OCI-LY7 (cell line): ENCODE measurements at regions not wholly inside any gene's neighbourhood (a gene's known extent, or its start where the extent isn't known, plus 50 kb on each side); places are given as distances from the start of the nearest gene placed in this dataset.

Source experiments
- BruUV-seq: library from RNA; stranded (reverse); fragments of 400-500 nt; replicated peaks from 2 replicates; lab custom pipeline; 2021; lab: Mats Ljungman, UMichigan
- CTCF ChIA-PET: fragments of 300-600 bp; sonication (Branson Sonifier 250); formaldehyde crosslinking; loops from one replicate; lab custom pipeline; 2022; ENCODE audit warnings: antibody characterized with exemption; ENCODE audit not compliant: unreplicated experiment; lab: Charles Lee
- POLR2A ChIA-PET: fragments of 300-600 bp; sonication (Branson Sonifier 250); formaldehyde crosslinking; loops from one replicate; lab custom pipeline; 2022; ENCODE audit warnings: antibody characterized with exemption; lab: Charles Lee
- DNase-seq: peaks from one replicate; pipeline ENCODE4 v3.0.0-alpha.2; 2015; ENCODE audit warnings: low spot score
- H2AFZ ChIP-seq: fragments of 200-600 bp; sonication (generic), shearing (Covaris generic); 2 replicates; pipeline ENCODE4 v1.6.1; 2014; ENCODE audit warnings: mild to moderate bottlenecking, antibody characterized with exemption, low read length, moderate library complexity
- H3K27ac ChIP-seq: fragments of 200-600 bp; sonication (generic); 2 replicates; pipeline ENCODE4 v1.5.1; 2014; ENCODE audit warnings: mixed run types, low read depth, mild to moderate bottlenecking, moderate library complexity, low read length, inconsistent platforms; ENCODE audit not compliant: poor library complexity, severe bottlenecking
- H3K36me3 ChIP-seq: fragments of 200-600 bp; sonication (generic); 2 replicates; pipeline ENCODE4 v1.6.1; 2014; ENCODE audit warnings: mild to moderate bottlenecking, antibody characterized with exemption, low read length, moderate library complexity, mixed read lengths; ENCODE audit not compliant: insufficient read depth
- H3K4me1 ChIP-seq: fragments of 200-600 bp; sonication (generic); 2 replicates; pipeline ENCODE4 v1.5.1; 2014; ENCODE audit warnings: mild to moderate bottlenecking, low read length; ENCODE audit not compliant: insufficient read depth, poor library complexity, severe bottlenecking
- H3K4me2 ChIP-seq: fragments of 200-600 bp; sonication (generic); 2 replicates; pipeline ENCODE4 v1.6.1; 2014; ENCODE audit warnings: mild to moderate bottlenecking, low read length
- H3K4me3 ChIP-seq: fragments of 200-600 bp; sonication (generic); 2 replicates; pipeline ENCODE4 v1.5.1; 2014; ENCODE audit warnings: mild to moderate bottlenecking, low read depth, low read length; ENCODE audit not compliant: poor library complexity, severe bottlenecking
- H3K79me2 ChIP-seq: fragments of 200-600 bp; sonication (generic); 2 replicates; pipeline ENCODE4 v1.6.1; 2016; ENCODE audit warnings: low read depth, mild to moderate bottlenecking, low read length, moderate library complexity, mixed read lengths; ENCODE audit not compliant: insufficient read depth
- H3K9me2 ChIP-seq: fragments of 200-600 bp; sonication (generic); 2 replicates; pipeline ENCODE4 v1.6.1; 2016; ENCODE audit warnings: mild to moderate bottlenecking, low read length, mixed read lengths; ENCODE audit not compliant: insufficient read depth
- H3K9me3 ChIP-seq: fragments of 200-600 bp; sonication (generic); 2 replicates; pipeline ENCODE4 v1.6.1; 2014; ENCODE audit warnings: mild to moderate bottlenecking, mixed run types, low read length, mixed read lengths
- H4K20me1 ChIP-seq: fragments of 200-600 bp; sonication (generic); 2 replicates; pipeline ENCODE4 v1.6.1; 2014; ENCODE audit warnings: mild to moderate bottlenecking, antibody characterized with exemption, low read length, moderate library complexity, mixed read lengths; ENCODE audit not compliant: insufficient read depth
- EZH2phosphoT487 ChIP-seq: fragments of 200-600 bp; sonication (generic); IDR thresholded peaks from 2 replicates; pipeline ENCODE4 v1.6.1; 2018; ENCODE audit warnings: low read depth, borderline replicate concordance, mild to moderate bottlenecking, mixed run types, antibody characterized with exemption, low read length, moderate library complexity, mixed read lengths
- intact Hi-C: fragments of 100-400 bp; cut with micrococcal nuclease; formaldehyde crosslinking; loops from one replicate; pipeline ENCODE4 v1.10.0; 2022; ENCODE audit not compliant: unreplicated experiment
- TF ChIP-seq, protein P1 (sequence below): fragments of 200-600 bp; sonication (generic); conservative IDR thresholded peaks from 2 replicates; pipeline ENCODE4 v1.5.1; 2014; ENCODE audit warnings: mild to moderate bottlenecking, antibody characterized with exemption, low read length, moderate library complexity, mixed read lengths

DNA sequence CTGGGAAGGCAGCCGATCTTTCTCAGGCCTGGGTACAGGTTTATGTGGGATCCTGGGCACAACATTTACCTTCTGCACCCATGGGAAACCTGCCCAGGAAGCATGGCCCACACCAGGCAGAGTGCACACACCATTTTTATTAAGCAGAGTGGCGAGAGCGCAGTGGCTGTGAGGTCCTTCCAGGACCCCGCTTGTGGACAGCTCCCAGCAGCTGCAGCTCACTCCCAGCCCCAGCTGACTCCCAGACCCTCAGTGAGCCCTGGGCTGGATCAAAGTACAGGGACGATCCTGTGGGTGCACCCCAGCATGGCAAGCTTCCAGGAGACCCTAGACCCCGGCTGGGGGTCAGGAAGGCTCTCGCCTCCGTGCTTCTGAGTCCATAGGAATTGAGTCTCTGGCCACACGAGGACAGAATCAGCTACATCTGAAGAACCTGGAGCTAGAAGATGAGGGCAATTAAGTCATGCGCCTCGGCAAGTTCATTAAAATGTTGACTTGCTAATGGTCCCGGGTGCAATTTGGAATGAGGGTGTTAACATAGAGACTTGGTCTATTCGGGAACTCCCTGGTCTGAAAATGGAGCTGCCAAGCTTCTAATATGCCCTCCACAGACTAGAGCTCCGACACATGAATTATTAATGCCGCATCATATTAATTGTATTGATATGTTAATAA lies 65.4 kb upstream of the SLCO4A1 start:
- H3K4me2 ChIP-seq, result no peak overlapping the region
- intact Hi-C loops, result no loop called here
- no peaks in the 10 kb centered on the region for H3K9me2 ChIP-seq
- H4K20me1 ChIP-seq, result no peaks in the 10 kb centered on the region
- no peak overlapping the region for H2AFZ ChIP-seq
- no peak overlapping the region for H3K27ac ChIP-seq
- H3K36me3 ChIP-seq, result no peaks in the 10 kb centered on the region
- H3K79me2 ChIP-seq, result no peaks in the 10 kb centered on the region
- no peak for DNase-seq
- no peaks in the 10 kb centered on the region for H3K9me3 ChIP-seq
- ChIA-PET CTCF (no interaction called here), POLR2A (no interaction called here)
- peaks cover 9% of the 10 kb centered on the region for H3K4me1 ChIP-seq
- no TSS peak for BruUV-seq
- H3K4me3 ChIP-seq, result no peak overlapping the region
- TF ChIP-seq, protein P1, sequence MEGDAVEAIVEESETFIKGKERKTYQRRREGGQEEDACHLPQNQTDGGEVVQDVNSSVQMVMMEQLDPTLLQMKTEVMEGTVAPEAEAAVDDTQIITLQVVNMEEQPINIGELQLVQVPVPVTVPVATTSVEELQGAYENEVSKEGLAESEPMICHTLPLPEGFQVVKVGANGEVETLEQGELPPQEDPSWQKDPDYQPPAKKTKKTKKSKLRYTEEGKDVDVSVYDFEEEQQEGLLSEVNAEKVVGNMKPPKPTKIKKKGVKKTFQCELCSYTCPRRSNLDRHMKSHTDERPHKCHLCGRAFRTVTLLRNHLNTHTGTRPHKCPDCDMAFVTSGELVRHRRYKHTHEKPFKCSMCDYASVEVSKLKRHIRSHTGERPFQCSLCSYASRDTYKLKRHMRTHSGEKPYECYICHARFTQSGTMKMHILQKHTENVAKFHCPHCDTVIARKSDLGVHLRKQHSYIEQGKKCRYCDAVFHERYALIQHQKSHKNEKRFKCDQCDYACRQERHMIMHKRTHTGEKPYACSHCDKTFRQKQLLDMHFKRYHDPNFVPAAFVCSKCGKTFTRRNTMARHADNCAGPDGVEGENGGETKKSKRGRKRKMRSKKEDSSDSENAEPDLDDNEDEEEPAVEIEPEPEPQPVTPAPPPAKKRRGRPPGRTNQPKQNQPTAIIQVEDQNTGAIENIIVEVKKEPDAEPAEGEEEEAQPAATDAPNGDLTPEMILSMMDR, result no peak
- no peak for TF ChIP-seq EZH2phosphoT487

DNA sequence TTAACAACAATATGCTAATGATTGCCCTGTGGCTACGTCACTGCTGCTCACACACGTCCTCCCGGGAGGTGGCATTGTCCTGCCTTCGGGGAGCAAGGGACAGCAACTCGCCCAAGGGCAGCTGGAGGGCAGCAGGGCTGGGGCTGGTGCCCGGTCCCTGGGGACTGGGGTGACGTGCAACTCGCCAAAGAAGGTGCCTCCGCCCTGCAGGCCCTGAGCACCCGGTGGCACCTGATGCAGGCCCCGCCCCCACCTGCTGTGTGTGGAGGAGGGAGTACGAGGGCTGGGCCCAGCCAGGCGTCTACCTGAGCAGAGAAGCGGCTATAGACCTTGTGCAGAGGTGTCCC lies 64.8 kb upstream of the SLCO4A1 start:
- ChIA-PET POLR2A (no interaction called here), CTCF (no interaction called here)
- H3K4me2 ChIP-seq, result no peak overlapping the region
- no peaks in the 10 kb centered on the region for H3K79me2 ChIP-seq
- no peaks in the 10 kb centered on the region for H3K9me3 ChIP-seq
- no peak overlapping the region for H3K27ac ChIP-seq
- no peaks in the 10 kb centered on the region for H4K20me1 ChIP-seq
- no peak overlapping the region for H2AFZ ChIP-seq
- TF ChIP-seq, protein P1, result no peak
- TF ChIP-seq EZH2phosphoT487, result no peak
- BruUV-seq, result no TSS peak
- no peaks in the 10 kb centered on the region for H3K36me3 ChIP-seq
- H3K4me3 ChIP-seq, result no peak overlapping the region
- H3K9me2 ChIP-seq, result no peaks in the 10 kb centered on the region
- H3K4me1 ChIP-seq, result peaks cover 4% of the 10 kb centered on the region
- intact Hi-C loops, result no loop called here
- no peak for DNase-seq

DNA sequence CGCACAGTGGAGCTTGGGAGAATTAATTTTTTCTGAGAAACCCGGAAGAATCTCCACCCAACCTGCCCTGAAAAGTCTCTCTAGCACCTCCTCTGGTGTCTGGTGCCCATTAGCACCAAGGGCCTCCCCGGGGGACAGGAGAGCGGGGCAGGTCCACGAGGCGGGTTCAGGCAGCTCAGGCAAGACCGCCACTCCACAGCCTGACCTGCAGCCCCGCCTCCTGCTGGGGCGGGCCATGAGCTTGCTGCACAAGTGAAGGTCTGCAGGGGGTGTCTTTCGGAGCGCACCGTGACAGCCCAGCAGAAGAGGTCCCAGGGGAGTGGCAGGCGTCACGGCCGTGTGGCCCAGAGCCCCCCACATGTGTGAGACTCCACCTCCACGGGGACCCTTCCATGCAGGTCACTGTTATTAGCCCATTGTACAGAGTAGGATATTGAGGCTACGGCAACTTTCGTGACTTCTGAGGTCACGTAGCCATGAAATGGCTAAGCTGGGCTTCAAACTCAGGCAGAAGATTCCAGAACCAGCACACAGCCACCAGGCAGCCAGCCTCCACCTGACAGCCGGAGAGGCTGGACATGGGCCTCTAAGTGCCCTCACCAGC lies 63.9 kb upstream of the SLCO4A1 start:
- Histone ChIP-seq H3K36me3 (no peaks in the 10 kb centered on the region), H3K4me2 (no peak overlapping the region; the same call in 1 of the 2 replicates), H3K79me2 (no peaks in the 10 kb centered on the region), H3K4me3 (no peak overlapping the region), H3K9me2 (no peaks in the 10 kb centered on the region), H4K20me1 (no peaks in the 10 kb centered on the region), H3K4me1 (no peaks in the 10 kb centered on the region), H3K9me3 (no peaks in the 10 kb centered on the region), H2AFZ (no peak overlapping the region), H3K27ac (no peak overlapping the region)
- DNase-seq, result peak; percentile 23
- TF ChIP-seq, protein P1, result peak; percentile 40; the same call in 1 of the 2 replicates
- TF ChIP-seq EZH2phosphoT487, result no peak
- intact Hi-C loops, result no loop called here
- BruUV-seq, result no TSS peak
- ChIA-PET POLR2A (no interaction called here), CTCF (interaction anchor here (0.5 kb wide), 1 partner anchor 1678 kb away, joined by 11 read pairs; no protein-coding TSS in a partner anchor)
